ENCODE measurements at regions not wholly inside any gene's neighbourhood (a gene's known extent, or its start where the extent isn't known, plus 50 kb on each side); places are given as distances from the start of the nearest gene placed in this dataset.
"Not testable (repeated sequence)": the region's sequence is repeated elsewhere in the genome, so short reads cannot be mapped to it uniquely, and the experiment has no call there.

GRCh38 chr2:57402755-57403154, 643.9 kb upstream of the VRK2 start:
- no peak for DNase-seq (ENCODE audit: low read depth in 2 of 2, low spot score in 1 of 2)

- DNase-seq (ENCODE audit: low read depth in 2 of 2, low spot score in 1 of 2): no peak
Measured at GRCh38 chr2:57407772-57408201, 638.8 kb upstream of the VRK2 start.

GRCh38 chr2:57408587-57408986, 638.0 kb upstream of the VRK2 start:
- DNase-seq (ENCODE audit: low read depth in 2 of 2, low spot score in 1 of 2): no peak

GRCh38 chr2:57417007-57417406, 629.6 kb upstream of the VRK2 start:
- no peak for DNase-seq (ENCODE audit: low read depth in 2 of 2, low spot score in 1 of 2)

- not testable (repeated sequence) for DNase-seq (ENCODE audit: low read depth in 2 of 2, low spot score in 1 of 2)
Measured at GRCh38 chr2:57418859-57419346, 627.7 kb upstream of the VRK2 start.

GRCh38 chr2:57429831-57430230, 616.8 kb upstream of the VRK2 start:
- no peak for DNase-seq (ENCODE audit: low read depth in 2 of 2, low spot score in 1 of 2)

GRCh38 chr2:57432528-57432927, 614.1 kb upstream of the VRK2 start:
- no peak for DNase-seq (ENCODE audit: low read depth in 2 of 2, low spot score in 1 of 2)

GRCh38 chr2:57434441-57434840, 612.2 kb upstream of the VRK2 start:
- DNase-seq (ENCODE audit: low read depth in 2 of 2, low spot score in 1 of 2): no peak

GRCh38 chr2:57434972-57435371, 611.6 kb upstream of the VRK2 start:
- no peak for DNase-seq (ENCODE audit: low read depth in 2 of 2, low spot score in 1 of 2)

- no peak for DNase-seq (ENCODE audit: low read depth in 2 of 2, low spot score in 1 of 2)
Measured at GRCh38 chr2:57437077-57437476, 609.5 kb upstream of the VRK2 start.

GRCh38 chr2:57440437-57440836, 606.2 kb upstream of the VRK2 start:
- no peak for DNase-seq (ENCODE audit: low read depth in 2 of 2, low spot score in 1 of 2)

GRCh38 chr2:57443086-57443485, 603.5 kb upstream of the VRK2 start:
- no peak for DNase-seq (ENCODE audit: low read depth in 2 of 2, low spot score in 1 of 2)

- DNase-seq (ENCODE audit: low read depth in 2 of 2, low spot score in 1 of 2): no peak
Measured at GRCh38 chr2:57443973-57444521, 602.6 kb upstream of the VRK2 start.

GRCh38 chr2:57444752-57445430, 601.7 kb upstream of the VRK2 start:
- no peak for DNase-seq (ENCODE audit: low read depth in 2 of 2, low spot score in 1 of 2)

- DNase-seq (ENCODE audit: low read depth in 2 of 2, low spot score in 1 of 2): no peak
Measured at GRCh38 chr2:57448816-57449215, 597.8 kb upstream of the VRK2 start.

- no peak for DNase-seq (ENCODE audit: low read depth in 2 of 2, low spot score in 1 of 2)
Measured at GRCh38 chr2:57450170-57450569, 596.4 kb upstream of the VRK2 start.

- no peak for DNase-seq (ENCODE audit: low read depth in 2 of 2, low spot score in 1 of 2)
Measured at GRCh38 chr2:57452634-57453033, 594.0 kb upstream of the VRK2 start.

- no peak for DNase-seq (ENCODE audit: low read depth in 2 of 2, low spot score in 1 of 2)
Measured at GRCh38 chr2:57453945-57454344, 592.7 kb upstream of the VRK2 start.

GRCh38 chr2:57460396-57461276, 586.0 kb upstream of the VRK2 start:
- DNase-seq (ENCODE audit: low read depth in 2 of 2, low spot score in 1 of 2): no peak

GRCh38 chr2:57461624-57462023, 585.0 kb upstream of the VRK2 start:
- DNase-seq (ENCODE audit: low read depth in 2 of 2, low spot score in 1 of 2): no peak

- no peak for DNase-seq (ENCODE audit: low read depth in 2 of 2, low spot score in 1 of 2)
Measured at GRCh38 chr2:57465067-57465466, 581.5 kb upstream of the VRK2 start.

- DNase-seq (ENCODE audit: low read depth in 2 of 2, low spot score in 1 of 2): no peak
Measured at GRCh38 chr2:57465967-57466366, 580.6 kb upstream of the VRK2 start.

Measured in stimulated activated CD8-positive, alpha-beta memory T cell treated with anti-CD3 and anti-CD28 coated beads, Interleukin-4, amount 100 ng/mL, for 4 hours (primary cell).